Activated CD8-positive, alpha-beta memory T cell treated with anti-CD3 and anti-CD28 coated beads for 4 hours (primary cell): ENCODE measurements at regions not wholly inside any gene's neighbourhood (a gene's known extent, or its start where the extent isn't known, plus 50 kb on each side); places are given as distances from the start of the nearest gene placed in this dataset.

Source experiments
- DNase-seq, 2 donors: peaks; one replicate each; pipeline ENCODE4 v3.0.0-alpha.2; 2020; ENCODE audit warnings: low read depth in 2 of 2

DNA sequence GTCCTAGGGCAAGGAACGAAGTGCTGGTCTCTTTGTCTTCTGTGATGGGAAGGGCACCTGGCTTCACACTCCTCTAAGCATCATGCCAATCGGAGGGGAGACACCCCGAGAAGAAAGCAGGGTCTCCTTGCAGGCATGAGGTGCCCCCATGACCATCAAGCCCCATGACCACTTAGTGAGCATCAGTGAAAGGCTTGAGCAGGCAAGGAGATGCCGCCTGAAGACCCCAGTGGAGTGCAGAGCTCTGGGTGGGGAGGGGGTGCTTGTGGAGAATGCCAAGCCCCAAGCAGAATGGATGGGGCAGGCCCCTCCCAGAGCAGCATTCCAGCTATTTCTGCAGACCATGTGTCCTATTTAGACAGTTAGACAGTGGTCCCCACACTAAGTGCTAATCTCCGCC lies 232.7 kb upstream of the TNRC6C start:
- no peak for DNase-seq

DNA sequence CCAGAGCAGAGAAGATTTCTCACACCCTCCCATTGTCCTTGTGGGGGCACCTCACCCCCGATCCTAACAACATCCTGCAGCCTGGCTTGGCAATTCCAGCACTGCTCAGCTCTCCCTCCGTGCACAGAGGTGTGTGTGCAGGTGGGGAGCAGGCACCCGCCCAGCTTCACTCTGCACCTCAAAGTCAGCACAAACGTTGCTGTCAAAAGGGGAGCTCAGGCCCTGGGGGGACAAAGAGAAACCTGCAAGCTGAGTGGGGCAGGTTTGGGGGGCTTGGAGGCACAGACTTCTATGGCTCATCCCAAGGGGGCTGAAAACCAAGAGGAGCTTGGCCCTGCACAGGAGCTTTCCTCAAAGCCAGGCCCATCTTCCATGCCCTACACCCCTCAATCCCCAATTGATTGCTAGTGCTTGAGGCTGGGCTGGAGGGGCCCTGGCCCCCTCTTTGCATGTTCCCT lies 231.9 kb upstream of the TNRC6C start:
- no peak for DNase-seq

DNA sequence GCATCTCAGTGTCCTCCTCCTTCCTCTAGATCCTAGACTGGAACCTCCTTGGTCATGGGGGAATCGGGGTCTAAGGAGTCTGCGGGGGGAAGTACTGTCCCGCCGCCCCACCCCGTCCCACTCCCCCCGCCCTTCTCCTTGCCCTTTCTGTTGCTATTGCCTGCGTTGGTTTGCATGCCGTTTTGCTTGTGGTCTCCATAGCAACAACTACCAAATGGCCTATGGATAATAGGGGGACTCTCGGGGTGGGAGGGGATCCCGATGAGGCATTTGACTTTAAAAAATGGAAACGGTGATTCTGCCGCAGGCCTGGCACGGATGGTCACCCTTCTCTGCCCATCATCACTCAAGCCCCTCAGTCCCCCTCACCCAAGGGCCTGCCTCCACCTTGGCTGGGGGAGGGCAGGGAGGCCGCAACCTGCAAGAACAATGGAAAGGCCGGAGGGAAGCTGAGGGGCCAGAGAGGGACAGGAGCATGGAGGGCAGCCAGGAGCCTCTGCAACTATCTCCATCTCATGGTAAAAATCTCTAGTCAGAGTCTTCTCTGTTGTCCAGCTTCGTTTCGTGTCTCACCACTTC lies 231.4 kb upstream of the TNRC6C start:
- DNase-seq, result no peak

DNA sequence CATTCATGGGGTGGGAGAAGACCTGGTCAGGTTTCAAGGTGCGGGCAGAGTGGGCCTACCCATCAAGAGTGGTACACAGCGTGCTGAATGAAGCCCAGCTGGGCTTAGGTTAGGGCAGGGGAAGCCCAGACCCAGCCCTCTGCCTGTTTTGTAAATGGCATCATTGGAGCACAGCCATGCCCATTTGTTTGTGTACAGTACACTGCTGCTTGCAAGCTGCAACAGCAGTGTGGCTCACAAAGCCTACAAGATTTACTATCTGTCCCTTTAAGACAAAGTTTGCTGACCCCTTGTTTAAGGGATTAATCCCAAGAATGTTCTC lies 230.1 kb upstream of the TNRC6C start:
- no peak for DNase-seq

DNA sequence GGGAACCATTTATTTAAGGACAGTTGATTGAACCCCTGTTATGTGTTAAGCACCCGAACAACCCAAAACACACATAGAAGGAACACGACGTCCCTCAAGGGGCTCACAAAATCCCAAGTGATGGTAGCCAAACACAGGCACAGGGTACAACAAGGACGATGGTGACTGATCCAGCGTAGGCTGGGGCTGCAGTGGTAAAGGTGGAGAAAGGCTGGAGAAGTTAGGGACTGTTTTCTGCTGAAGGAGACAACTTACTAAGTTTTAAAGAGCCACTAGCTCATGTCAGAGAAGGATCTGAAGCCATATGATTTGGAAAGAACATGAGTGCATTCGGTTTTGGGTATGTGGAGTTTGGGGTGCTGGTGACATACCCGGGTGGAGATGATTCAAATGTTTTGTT lies 229.6 kb upstream of the TNRC6C start:
- DNase-seq, result no peak

DNA sequence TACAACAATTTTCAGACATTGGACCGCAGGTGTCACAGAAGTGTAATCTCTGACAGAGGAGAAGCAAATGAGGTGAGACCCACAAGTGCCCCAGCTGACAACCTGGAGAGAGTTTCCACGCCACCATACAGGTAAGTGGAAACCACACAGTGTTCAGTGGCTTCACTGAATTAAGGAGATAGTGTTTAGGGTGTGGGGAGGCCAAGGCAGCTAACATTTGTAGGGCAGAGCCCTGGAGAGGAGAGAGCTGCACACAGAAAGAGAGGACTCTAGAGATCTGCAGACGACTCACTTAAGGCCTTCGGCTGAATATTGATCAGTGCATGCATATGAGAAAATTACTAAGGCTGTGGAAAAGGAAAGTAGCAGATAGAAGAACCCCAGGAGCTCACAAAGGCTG lies 228.9 kb upstream of the TNRC6C start:
- DNase-seq, result no peak

DNA sequence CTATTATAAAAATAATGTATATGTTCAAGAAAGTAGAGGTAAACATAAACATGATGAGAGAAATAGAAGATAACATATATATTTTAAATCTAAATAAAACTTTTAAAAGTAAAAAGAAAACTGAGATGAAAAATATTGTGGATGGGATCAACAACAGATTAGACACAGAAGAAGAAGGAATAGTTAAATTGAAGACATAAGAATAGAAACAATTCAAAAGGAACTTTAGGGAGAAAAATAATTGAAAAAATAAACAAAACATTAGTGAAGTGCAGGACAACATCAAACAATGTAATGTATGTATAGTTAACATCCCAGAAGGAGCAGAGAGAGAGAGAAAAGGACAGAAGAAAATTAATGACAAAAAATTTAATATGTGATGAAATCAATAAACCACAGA lies 228.1 kb upstream of the TNRC6C start:
- no peak for DNase-seq

DNA sequence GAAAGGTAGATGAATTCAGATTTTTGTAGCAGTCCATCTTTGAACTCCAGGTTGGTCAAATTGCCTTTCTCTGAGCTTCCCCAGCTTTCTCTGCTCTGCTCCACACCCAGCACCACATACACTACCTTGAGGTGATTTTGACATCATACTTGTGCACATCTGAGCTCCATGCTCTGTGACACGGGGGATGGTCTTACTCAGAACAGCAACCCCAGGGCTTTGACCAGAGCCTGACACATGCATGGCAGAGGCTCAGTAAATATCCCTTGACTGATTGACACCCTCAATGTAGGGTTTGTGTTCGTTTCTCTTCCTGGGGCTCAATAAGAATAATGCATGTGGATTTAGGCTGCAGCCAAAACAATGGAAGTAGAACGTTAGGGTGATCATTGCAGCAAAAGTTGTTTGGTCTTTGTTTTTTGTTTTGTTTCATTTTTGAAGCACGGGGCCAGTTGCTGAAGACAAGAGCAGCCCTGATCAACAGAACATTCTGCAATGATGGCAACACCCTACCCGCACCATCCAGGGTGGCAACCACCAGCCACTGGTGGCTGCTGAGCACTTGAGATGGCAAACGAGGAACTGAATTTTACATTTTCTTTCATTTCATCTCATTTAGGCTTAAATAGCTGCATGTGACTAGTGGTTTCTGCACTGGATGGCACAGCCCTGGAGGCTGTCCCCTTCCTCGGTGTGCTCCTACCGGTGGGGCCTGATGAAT lies 224.8 kb upstream of the TNRC6C start:
- DNase-seq, result no peak

DNA sequence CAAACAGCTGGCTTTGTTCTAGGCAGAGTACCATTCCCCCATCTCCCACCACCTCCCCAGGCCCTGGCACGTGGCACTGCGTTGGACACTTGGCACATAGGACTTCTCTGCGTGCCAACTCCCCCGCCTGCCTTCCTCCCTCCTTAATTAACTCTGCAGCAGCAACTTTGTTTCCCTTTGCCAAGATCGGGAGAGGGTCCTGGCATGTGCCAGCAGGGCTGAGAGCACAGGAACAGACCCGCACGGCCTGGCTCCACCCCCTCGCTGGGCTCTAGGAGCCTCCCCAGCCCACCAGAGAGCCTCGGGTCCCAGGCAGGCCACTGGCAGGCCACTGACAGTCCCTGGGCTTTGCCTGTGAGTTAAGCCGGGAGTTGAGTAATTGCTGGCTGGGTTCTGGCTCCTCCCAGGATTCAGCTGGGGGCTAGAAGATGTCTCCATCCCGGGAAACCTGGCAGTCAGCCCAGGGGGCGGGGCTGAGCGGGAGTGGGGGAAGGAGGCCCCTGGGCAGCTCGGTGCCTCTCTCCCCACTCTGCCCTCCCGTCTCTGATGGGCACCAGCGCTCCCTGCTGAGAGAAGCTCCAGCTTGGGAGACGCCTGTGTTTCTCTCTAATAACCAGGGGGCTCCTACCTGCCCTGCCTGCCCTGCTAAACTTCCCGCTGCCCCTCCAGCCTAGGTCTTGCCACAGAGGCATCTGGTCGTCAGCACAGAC lies 224.0 kb upstream of the TNRC6C start:
- no peak for DNase-seq

DNA sequence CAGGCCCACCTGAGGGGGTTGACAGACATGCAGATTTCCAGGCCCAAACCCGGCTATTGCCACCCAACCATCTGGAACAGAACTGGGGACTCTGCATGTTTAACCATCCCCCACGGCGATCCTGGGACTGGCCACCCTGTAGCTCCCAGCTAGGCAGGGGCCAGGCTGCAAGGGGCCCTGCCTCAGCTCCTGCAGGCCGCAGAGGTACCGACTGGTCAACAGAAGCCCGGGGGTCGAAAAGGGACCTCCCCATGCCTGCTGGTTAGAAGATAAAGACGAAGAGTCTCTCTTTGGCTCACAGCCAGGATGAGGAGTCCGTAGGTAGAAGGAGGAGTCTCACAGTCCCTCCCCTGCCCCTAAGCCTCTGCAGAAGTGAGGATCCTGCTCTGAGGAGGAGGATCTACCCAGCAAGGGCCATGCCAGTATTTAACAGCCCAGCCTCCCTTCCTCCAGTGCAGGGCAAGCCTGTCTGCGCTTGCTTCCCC lies 223.4 kb upstream of the TNRC6C start:
- DNase-seq, result no peak

DNA sequence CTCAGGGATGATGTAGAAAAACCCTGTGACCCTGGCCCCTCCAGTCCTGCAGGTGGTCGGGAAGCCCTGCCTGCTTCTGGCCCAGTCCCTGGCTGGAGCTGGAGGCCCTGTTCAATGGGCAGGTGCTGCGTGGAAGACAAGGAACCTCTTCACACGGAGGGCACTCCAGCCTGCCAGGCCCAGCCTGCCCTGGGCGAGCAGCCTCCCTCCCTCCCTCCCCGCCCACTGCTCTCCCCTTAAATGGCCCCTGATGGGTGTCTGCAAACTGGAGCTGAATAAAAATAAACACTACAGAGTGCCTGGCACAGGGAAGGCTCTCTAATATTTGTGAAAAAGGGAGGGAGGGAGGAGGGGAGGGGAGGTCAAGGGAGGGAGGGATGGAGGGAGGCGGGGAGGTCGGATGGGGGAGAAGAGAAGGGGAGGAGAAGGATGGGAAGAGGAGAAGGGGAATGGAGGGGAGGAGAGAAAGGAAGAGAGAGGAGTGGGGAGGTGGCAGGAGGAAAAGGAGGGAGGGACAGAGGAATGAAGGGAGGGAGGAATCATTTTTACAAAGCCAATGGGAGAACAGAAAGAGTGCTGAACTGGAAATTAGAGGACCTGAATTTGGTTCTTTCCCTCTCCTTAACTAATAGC lies 222.8 kb upstream of the TNRC6C start:
- no peak for DNase-seq

DNA sequence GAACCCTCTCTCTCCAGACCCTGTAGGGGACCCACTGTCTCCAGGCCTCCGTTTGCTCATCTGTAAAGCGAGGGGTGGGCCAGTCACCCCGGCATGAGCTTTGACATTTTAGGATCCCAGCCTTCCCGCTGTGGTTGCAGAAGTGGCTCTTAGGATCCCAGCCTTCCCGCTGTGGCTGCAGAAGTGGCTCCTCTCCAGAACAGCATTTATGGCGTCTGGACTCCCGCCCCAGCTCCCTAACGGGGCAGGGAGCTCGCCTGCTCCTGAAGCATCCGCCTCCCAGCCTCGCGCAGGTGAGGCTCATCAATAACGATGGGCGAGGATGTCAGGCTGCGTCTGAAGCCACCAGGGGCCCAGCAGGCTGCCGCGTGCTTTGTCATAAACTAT lies 222.3 kb upstream of the TNRC6C start:
- no peak for DNase-seq

DNA sequence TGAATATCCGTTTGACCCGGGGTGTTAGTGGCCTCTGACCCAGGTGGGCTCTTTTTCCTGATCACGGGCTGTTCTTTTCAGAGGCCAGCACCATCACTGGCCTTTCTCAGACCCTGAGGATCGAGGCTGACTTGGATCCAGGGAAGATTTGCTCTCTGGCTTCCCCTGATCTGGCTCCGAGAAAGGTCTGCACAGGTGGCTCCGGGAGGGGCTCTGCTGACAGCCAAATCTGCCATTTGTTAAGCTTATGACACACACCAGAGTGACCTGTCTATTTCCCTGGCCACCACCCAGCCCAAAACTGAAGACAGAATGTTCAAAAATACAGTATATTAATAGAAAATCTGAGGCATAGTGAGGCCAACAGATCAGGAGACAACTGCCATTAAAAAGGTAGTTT lies 221.8 kb upstream of the TNRC6C start:
- DNase-seq, result no peak

DNA sequence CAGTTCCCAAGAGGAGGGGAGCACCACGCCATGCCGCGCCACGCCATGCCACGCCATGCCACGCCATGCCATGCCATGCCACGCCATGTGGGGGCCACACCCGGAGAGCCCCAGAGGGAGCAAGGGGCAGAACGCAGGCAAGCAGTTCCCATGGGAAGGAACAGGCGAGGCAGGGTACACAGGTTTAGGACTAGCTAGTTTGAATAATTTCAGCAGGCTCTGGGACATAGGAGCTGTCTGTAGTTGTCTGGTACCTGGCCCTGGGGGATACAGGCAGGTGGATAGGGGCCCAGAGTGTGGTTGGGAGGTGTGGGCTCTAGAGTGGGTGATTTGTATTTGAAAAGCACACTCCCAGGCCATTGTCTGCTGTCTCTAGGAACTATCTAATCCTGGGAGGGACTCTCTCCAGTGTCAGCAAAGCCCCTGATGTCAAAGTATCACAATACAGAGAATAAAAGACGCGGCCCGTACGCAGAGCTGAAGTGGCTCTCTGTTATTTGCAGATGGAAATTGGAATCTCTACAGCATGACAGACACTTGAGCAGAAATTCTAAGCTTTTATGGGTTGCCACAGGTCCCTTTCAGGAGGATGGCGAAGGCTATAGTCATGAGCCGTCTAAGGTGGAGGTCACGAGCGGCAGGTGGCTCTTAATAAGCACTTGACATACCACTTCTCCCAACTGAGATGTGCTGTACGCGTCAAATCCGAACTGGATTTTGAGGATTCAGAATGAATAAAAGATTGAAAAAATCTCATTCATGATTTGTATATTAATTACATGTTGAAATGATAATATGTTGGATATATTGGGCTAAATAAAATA lies 220.8 kb upstream of the TNRC6C start:
- no peak for DNase-seq

DNA sequence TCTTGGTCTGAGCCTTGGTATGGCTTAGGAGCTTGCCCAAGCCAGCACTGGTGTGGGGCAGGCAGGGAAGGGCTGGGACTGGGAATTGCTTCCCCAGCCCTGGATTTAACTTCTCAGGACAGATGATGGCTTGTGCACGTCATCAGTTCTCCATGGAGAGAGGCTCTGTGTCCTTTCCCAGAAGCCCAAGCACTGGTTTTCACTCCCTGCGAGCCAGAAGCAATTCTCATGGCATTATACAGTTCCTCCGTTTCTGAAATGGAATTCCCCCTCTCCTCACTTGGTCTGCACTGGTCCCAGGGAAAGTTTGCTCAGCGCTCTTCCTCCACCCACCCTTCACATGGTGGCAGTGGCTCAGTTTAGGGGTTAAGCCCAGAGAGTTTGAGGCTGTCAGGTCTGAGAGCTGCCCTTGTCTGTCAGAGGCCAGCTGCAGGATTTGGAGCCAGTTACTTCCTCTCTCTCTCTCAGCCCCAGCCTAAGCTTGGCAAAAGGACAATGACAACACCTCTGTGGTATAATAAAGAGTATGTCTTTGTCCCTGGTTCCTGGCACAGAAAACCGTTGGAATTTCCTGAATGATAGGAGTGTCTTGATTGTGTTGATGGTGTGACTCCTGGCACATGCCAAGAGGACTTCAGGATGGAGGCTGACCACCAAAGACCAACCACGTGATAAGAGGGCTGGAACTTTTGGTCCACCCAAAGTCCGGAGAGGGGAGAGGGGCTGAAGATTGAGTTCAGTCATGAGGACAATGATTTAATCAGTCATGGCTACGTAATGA lies 219.6 kb upstream of the TNRC6C start:
- DNase-seq, result no peak

DNA sequence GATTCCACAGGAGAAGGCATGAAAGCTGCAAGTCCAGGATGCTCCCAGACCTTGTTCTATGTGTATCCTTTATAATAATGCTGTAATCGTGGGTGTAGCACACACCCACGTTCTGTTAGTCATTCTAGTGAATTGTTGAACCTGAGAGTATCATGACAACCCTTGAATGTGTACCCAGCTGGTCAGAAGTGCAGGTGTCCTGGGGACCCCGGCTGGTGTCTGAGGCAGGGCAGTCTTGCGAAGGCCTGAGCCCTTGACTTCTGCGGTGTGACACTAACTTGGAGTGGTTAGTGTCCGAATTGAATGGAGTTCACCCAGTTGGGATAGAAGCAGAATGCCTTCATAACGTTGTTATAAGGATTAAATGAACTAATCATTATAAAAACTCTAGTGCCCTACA lies 218.0 kb upstream of the TNRC6C start:
- no peak for DNase-seq

DNA sequence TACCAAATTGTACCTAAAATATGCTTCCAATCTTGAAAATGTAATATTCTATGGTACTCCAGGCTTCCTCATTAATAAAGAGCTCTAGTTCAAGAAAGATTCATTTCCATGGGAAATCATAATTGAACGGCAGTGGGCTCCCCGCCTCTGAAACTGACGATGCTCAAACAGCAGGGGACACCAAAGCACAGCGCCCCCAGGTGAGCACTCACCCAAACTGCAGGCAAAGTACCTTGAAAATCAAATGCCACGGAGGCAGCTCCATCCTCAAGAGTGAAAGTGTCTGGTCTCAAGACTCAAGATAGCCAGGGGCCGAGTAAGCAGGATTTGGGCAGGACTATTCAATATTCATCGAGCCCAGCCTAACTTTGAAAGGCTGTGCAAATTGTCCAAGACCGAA lies 217.4 kb upstream of the TNRC6C start:
- DNase-seq, result no peak

DNA sequence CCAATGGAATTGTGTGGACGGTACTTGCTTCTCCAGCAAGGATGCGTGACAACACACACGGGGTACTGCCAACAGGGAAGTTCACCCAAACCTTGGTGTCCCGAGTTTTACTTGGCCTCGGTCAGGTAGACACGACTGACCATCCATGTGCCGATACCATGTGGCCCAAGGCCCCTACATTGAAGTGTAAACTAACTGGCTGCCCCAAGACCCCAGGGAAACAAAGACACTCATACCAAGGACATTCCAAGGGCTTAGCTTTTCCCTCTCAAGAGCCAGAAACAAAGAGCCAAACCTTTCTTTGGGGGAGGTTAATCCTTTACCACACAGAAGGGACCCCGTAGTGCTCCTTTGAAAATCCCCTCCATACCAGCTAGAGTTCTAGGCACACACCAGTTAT lies 215.9 kb upstream of the TNRC6C start:
- DNase-seq, result no peak

DNA sequence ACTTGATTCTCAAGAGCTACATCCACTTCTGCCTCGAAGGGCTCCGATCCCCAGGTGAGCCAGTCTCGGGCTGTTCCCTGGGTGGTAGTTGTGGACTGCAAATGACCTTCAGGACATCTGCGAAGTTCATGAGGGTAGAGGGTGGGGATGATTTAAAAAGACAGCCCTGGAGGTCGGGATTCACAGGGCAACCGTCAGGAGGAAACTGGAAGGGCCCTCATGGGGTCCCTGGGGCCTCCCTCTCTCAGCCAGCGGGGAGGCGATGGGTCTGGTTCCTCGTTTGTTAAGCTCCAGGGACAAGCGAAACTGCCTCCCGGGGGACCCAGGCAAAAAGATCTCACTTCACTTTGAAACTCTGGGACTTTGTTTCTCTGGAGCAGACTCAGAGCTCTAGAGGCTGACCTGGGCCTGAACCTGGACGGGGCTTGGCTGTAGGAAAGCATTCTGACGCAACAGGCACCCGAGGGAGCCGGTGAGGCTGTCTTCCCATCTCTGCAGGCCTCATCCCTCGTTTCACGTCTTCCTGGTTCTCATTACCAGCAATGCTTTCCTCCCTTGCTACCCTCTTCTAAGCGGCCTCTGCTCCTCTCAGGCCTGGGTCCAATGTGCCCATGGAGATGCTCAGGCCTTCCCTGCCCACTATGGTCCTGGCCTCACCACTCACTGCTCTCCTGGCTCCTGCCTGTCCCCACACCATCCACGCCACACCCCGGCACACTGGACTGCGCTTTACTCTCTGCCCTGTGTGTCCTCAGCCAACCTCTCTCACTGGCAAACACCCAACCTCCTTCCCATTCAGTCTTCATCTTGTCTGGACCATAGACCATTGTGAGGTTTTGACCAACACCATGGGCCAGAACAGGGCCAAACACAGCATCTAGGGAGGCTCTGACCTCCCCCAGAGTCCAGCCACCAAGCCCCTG lies 214.2 kb upstream of the TNRC6C start:
- no peak for DNase-seq

DNA sequence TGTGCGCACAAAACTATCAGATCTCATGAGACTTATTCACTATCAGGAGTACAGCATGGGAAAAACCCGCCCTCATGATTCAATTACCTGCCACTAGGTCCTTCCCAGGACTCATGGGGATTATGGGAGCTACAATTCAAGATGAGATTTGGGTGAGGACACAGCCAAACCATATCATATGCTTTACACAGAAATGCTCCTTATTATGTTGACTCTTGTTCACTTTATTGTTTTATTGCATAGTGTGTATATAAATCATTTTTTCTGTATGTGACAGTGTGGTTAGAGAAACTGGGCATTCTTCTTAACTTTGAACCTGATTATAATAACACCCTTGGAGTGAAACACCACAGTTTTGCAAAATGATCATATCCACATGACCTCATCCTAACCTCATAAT lies 212.8 kb upstream of the TNRC6C start:
- no peak for DNase-seq
